GM18861 (cell line): ENCODE measurements at regions not wholly inside any gene's neighbourhood (a gene's known extent, or its start where the extent isn't known, plus 50 kb on each side); places are given as distances from the start of the nearest gene placed in this dataset.

Source experiments
- ATAC-seq: cut with Tn5 transposase; IDR thresholded peaks from one replicate; pipeline ENCODE4 v1.9.1; 2021; ENCODE audit not compliant: unreplicated experiment

DNA sequence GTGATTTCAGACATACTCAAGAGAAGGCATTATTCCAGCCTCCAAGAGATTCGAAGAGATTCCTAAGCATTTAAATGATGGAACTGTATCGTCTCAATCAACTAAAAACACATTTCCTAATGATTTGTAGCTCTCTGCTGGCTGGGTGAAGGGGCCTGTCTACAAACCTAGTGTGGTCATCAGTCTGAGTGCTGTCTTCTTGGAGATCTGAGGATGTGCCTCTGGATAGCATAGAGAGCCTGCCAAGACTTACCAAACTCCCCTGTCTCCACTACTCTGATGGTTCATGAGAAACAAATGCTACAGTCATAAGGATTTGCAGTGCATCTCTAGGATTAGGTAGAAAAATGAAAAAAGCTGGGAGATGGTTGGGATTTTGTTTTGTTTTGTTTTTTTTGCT lies 176.9 kb upstream of the CITED2 start:
- ATAC-seq, result no peak

DNA sequence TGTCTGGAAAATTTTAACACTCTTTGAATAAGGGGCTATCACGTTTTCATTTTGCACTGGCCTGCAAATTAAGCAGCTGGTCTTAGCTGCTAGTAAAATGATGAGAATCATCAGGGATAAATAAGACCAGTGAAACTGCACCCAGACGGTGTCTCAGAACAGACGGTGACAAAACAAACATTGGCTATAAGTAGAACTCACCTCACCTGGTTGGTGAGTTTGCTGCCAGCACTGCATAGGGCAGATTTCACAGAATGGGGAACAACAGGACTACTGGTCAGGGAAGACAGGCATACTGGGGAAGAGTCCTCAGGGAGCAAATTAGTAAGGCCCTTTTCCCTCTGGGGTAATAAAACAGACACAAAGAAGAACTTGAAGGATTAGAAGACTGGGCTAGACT lies 175.9 kb upstream of the CITED2 start:
- no peak for ATAC-seq

DNA sequence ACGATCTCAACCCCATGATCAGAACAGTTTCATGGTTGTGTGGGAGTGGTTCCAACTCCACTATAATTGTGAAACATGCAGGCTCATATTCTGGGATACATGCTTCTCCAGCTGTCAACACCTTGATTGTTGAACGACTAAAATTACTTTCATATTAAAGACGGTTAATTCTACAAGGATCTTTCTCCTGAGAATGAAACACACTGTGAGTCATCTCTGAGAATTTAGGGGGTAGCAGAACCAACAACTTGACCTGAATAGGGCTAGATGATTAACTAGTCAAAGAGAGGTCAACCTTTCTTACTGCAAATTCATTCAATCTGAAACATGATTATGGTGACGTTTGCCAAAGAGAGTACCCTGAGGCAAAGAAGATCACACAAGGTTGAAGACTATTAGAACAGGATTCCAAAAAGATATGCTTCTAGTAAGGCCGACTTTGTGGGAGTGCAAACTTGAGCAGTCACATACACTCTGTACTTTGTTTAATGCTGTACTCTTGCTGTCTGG lies 175.2 kb upstream of the CITED2 start:
- no peak for ATAC-seq

DNA sequence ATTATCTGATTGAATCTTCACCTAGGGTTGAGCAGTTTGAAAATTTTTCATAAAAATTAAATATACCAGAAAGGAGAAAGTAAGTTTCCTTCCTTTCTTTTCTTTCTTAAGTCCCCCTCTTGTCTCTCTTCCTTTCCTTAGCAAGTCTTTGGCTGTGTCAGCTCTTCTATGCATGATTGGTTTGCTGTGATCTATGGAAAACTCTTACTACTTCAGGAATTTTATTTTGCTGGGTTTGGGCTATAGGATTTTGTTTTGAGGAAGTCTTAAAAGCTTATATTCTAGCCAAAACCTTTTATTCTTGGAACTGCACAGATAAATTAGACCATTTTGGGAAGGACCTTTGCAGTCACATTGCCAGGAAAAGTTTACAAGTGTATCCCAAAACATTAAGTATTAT lies 173.4 kb upstream of the CITED2 start:
- ATAC-seq, result no peak

DNA sequence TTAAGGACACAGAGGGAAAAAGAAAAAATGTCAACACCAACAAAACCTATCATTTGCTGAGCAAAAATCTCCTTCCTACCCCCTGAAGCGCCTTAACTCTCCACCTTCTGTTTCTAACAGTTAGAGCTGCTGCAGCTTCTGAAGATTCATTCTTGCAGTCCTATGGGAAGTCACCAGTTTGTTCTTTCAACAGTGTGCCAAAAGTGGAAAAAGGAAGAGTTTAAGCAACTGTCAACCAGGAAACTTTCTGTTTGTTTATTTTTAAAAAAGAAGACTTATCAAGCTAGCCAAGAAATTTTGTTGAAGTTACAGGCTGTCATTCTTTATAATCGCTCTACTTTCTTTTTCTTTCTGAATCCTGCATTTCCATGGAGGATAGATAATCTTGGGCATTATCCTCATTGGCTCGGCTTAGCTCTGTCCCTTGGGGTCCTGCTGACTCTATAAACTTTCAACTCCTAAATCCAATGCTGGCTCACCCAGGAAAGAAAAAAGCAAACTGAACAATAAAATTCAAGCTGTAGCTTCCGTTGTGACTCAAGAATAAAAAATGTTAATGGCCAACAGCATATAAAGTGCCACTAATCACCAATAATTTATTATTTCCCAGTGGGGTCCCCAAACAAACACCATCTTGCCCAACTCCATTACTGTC lies 172.8 kb upstream of the CITED2 start:
- ATAC-seq, result no peak

DNA sequence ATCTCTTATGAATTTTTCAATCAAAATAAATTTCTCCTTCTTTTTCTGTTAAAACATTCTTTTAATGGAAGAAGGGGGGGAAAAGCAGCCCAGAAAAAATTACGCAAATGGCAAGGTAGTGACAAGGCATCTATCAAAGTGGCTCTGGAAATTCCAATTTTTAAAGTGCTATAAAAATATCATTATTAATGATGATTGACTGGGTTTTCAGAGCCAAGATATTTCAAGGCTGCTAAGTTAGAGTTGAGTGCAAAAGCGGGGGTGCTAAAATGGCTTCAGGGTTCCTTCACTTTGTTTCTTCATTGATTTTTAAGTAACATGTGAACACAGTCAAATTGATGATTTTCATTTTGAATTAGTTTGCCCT lies 171.6 kb upstream of the CITED2 start:
- ATAC-seq, result no peak

DNA sequence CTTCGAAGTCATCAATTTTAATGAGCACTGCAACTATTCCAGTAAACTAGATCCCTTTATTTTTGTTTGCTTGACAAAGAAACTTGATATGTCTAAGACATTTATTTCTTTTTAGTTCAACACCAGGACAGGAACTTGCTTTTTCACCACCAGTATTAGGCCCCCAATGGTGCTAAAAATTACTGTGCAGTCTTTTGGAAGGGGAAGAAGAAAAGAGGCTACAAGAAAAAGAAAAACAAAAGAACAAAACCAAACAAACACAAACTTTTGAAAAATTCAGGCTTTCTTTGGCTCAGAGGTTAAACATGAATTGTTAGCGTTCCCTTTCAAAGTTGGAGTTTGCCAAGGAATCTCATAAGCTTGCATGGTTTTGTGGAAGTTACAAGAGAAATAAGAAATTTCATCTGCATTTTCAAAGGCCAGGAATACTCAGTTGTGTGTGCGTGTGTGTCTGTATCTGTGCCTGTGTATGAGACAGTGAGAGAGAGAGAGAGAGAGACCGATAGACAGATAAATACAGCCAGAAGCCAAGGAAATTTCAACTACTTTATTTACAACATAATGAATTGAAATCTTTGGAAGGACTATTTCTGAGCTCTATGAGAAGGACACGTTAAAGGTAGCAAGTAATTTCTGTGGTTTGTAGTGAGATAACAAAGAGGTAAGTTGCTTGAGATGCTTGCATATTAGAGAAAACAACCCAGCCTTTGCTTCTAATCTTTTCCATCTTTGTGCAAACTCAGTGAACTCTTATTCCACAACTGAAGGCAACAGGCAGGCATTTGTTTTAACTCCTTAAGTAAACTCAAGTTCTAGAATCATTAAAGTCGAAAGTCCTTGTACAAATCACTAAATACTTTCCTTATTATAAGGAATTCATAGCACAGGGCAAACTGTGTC lies 171.0 kb upstream of the CITED2 start:
- ATAC-seq, result no peak

DNA sequence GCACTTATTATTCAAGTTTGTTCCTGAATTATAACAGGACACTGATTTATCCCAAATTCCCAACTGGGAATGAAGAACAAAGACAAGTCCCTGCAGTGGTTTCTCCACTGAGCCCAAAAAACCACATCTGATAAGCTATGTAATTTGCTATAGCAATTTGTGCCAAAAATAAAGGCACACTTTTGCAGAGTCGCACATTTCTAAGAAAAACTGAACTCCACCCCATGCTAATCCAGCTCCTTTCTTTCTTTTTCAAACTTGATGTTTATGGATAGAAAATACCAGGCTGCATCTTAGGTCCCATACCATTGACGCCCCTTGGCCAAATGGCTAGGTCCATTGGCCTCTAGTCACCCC lies 170.2 kb upstream of the CITED2 start:
- ATAC-seq, result no peak

DNA sequence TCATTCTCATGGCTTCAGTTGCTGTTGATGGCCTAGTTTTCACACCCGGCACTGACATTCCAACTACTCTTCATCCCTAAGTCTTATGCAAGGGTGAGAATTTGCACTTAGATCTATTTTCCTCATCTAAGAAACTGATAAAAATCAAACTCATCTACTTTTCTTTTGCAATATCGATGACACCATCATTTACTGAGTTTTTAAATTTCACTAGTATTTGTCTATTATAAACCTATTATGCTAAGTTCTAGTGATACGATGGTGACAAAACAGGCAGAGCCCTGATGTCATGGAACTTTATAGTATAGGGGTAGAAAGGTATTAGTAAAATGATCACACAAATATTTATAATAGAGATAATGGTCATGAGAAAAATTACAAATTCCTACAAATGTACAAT lies 167.9 kb upstream of the CITED2 start:
- ATAC-seq, result no peak

DNA sequence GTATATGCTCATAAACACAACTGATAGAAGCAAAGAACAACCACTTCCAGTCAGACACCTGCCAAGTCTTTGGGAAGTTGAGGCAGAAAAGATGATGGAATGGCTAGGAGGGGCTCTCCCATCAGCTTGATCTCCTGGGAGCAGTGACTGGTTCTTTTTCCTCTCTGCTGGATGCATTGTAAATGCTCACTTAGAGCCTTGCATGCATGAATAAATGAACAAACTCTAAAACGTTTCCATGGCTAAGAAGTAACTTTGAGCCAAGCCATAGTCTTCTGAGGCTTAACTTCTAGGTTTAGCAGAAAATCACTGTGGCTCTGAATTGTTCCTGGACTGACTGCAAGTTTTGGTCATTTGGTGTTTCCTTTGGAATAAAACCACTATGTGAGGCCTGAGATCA lies 166.4 kb upstream of the CITED2 start:
- ATAC-seq, result no peak

DNA sequence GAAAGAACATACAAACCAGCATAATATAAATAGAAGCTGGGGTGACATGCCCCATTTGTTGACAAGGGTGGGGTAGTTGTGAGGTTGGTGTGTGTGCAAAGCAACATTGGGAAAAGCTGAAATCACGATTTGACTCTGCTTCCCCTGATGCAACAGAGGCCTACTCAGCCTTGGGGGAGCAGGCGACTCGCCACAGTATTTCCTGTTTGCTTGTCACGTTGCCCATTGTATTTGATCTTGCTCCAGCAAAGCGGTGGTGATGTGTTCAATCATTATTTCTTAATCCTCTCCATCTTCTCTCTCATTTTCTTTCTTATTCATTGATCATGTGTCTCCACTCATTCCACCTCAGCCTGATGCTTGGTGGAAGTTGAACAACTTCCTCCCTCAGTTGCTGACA lies 165.8 kb upstream of the CITED2 start:
- ATAC-seq, result no peak

DNA sequence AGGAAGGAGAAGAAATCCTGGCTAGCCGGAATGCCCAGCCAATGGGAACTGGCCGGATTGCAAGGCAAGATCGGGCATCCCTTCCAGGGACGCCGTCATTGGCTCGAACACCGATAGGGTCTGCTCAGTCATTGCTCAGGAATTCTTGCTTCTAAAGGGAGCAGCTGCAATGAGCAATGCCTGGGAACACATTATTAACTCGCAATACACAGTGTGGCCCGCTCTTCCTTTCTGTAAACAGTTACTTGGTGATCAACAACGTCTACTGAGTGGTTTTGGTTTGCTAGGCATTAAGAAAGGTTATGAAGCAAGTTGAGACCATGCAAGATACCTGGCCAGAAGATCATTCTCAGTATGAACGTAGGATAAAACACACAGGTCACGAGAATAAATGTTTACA lies 165.4 kb upstream of the CITED2 start:
- ATAC-seq, result no peak

DNA sequence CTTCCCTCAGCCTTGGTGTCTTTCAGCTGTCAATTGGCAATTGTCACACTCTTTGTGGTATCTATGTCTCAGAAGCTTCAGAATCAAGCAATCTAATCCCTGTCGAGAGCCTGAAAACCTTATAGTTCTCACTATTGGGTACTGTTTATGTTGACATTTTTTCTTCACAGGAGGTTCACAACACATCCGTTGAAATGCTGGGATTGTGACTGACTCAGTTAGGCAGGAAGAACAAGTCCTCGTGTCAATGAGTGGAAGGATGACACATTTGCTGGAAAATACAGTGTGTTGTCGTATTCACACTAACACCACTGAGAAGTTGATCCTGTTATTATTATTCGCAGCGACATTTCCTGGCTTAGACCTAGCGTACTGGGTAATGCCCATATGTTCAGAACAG lies 163.9 kb upstream of the CITED2 start:
- ATAC-seq, result no peak

DNA sequence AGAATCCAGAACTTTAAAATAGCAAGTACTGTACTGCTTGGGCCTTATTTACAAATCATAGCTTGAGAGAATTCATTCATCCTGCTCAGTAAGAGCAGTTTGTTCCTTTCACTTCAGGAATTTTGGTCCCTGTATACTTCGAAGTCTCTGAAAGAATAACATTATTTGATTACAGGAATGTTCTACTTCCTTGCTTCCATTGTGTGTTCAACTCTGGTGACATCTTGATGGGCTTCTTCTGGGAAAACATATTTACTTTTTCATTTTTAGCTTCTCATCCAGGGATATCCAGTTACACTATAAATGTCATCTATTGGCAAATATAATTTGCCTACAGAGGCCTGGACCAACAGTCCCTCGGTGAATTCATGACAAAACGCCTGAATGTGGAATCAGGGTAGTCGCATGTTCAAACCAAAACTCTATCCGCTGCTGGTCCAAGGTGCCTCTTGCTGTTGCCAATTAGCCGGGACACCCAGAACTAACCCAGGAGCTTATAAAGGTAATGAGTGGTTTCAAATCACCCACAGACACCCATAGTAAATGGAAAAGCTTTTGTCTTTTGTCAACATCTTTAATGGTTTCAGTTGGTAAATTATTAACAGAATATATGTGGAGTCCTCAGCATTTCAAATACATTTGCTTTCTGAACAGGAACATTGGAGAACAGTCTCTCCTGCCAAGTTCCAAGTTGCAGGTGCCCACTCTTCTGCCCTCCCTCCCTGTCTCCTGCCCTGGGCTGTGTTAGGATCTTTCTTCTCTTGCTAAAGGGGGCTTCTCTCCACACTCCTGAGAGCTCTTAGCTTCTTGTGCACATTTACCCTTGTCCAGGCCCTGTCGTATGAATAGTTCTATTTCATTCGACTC lies 162.5 kb upstream of the CITED2 start:
- ATAC-seq, result no peak

DNA sequence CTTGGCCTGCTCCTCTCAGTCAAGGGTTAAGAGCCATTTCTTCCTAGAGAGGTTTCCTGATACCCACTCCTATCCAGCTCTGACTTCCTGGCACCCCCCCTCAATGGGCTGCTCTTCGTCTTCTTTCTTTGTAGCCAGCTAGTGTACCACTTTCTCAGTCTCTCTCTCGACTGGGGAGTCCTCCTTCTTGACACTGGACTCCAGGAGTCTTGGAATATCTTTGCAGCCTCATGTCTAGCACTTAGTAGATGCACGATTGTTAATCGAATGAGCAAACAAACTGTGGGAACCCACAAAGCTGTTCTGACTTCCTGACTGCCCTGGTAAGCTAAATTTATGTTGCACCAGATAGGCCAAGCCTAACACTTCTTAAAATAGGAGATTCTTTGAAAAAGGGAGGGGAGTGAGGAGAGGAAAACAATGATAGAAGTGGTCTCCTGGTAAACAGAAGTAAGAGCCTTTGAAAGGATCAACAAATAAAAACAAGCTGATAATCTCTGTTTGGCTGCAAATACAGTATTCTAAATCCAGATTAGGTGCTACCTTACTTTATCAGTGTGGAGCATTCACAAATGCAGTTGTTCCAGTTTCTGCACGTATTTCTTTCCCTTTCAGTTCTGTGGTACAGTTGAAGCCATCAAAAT lies 160.1 kb upstream of the CITED2 start:
- no peak for ATAC-seq

DNA sequence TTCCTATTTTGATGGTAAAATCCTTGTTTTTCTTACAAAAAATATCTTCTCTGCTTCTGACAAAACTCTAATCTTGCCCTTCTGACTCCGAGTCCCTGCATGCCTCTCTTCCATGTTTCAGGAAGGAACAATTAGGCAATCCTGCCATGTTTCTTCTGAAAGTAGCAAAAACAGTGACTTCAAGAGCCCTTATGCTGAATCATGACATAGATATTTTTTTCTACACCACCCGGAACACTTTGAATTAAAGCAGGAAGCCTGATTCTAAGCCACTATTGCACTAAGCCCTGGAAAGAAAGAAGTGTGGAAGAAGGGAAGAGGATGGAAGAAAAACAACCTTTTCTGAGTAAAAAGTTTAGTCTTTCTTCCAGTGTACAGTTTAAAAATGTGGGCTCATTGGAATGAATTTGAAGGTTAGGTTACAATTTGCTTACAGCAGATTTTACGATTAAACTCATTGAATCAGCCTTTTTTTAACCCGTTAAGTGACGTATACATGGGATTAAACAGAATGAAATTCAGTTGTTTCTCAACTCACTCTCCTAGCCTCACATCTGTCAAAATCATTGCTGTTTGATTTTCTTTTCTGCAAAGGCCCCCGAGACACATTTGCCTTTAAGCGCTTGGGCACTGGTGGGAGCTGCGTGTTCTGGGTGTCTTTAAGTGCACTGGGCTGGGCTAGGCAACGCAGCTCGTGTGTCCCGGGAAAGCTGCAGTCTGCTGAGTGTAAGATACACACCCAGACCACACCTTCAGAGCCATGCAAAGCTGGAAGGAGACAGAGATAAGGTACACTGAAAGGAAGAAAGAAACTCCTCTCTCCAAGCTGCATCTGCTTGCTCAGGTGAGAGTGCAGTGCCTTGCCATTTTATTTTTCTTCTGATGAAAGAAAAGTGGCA lies 159.4 kb upstream of the CITED2 start:
- no peak for ATAC-seq

DNA sequence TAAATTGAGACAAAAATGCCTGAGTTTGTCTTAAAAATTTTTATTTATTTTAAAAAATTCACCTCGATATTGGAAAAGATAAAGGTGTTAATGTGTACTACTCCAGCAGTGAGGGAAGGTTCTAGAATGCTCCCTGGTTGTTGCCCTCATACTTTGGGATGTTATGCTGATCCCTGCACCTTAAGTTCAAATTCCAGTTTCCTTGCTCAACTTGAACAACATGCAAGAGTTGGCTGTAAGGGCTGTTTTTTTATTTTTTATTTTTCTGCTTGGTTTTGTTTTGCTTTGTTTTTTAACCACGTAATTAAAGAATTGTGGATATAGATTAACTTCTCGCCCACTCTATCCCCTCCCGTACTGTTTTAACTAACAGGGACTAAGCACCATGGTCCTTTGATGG lies 158.7 kb upstream of the CITED2 start:
- ATAC-seq, result no peak

DNA sequence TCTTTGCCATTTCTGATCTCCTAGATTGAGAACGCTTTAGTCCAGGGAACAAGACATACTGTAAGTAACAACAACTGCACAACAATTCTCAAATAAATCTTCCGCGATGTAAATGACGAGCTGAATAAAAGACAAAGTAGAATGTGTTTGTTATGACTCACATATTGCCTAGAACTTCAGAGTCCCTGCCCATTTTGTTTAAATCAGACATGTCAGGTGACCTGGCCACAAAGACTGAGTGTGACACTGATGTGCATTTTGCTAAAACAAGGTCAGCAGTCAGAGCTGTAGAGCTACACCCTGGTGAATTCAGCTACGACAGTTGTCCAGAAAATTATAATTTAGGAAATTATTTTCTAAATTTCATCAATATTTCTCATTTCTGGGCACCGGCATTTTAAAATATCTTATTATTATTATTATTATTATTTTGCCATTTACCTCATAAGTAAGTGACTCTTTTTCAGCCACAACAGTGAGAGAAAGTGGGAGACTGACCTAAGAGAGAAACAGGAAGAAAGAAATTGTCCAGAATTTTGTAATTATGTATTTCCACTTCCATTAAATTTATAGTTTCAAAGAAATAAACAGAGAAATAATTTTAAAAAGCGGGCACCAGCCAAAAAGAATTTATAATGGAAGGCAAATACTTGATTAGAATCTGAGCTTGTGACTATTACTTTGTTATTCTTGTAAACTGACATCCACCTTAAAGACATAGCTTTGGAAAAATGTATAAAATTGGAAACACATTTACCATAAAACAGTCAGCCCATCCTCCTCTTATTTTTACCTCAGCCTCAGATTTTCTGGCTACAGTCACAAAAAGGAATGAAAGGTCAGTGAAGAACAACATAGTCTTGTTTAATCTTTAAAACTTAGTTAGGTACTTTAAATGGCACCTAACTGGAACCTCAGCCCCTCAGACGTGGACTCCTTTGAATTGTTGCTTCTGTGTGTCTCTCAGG lies 157.0 kb upstream of the CITED2 start:
- no peak for ATAC-seq

DNA sequence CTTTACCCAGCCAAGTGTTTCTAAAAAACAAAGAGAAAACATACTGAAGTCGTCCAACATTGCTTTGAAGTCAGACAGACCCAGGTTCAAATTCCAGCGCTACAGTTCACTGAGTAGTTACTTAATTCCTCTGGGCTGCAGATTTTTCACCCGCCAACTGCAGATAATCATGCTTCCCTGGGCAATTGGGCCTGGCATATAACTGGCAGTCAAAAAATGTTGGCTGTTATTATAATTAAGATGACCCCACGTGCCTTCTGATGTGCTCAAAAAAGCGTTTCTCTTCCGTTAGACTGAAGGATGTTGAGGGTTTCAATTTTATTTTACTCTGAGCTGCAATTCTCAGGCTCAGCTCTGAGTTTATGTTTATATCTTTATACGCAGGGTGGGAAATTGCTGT lies 156.1 kb upstream of the CITED2 start:
- ATAC-seq, result no peak
